ENCODE measurements at regions not wholly inside any gene's neighbourhood (a gene's known extent, or its start where the extent isn't known, plus 50 kb on each side); places are given as distances from the start of the nearest gene placed in this dataset.

DNA sequence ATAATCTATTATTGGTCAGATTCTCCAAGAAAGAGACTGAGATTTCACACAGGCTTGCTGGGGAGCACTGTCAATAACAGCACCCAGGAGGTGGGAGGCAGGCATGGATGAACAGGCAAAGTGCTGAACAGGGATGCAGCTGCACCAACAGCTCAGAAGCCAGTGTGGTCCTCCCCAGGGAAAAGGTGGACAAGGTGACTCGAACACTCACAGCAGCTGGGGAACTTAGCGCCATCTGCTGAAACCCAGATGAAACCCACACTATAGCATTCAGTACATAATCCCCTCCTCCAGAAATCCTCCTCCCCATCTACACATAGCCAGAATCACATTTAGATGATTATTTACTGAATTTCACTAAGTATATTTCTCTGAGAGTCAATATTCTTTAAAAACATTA is 255.2 kb upstream of the WSB1 start:
- TF ChIP-seq, protein P1, sequence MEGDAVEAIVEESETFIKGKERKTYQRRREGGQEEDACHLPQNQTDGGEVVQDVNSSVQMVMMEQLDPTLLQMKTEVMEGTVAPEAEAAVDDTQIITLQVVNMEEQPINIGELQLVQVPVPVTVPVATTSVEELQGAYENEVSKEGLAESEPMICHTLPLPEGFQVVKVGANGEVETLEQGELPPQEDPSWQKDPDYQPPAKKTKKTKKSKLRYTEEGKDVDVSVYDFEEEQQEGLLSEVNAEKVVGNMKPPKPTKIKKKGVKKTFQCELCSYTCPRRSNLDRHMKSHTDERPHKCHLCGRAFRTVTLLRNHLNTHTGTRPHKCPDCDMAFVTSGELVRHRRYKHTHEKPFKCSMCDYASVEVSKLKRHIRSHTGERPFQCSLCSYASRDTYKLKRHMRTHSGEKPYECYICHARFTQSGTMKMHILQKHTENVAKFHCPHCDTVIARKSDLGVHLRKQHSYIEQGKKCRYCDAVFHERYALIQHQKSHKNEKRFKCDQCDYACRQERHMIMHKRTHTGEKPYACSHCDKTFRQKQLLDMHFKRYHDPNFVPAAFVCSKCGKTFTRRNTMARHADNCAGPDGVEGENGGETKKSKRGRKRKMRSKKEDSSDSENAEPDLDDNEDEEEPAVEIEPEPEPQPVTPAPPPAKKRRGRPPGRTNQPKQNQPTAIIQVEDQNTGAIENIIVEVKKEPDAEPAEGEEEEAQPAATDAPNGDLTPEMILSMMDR (IDR thresholded peaks at IDR 0.05; ENCODE audit: insufficient read depth, low read length), result peak; percentile 8
- TF ChIP-seq POLR2AphosphoS5 (IDR thresholded peaks at IDR 0.05; ENCODE audit: low read depth) (no peak), REST (IDR thresholded peaks at IDR 0.05; ENCODE audit: insufficient replicate concordance, low read depth) (no peak)
